HEK293 (cell line): ENCODE measurements at regions not wholly inside any gene's neighbourhood (a gene's known extent, or its start where the extent isn't known, plus 50 kb on each side); places are given as distances from the start of the nearest gene placed in this dataset.

Experiments used
- GLIS2 ChIP-seq: fragments of 450-650 bp; formaldehyde crosslinking; IDR thresholded peaks from 2 replicates; pipeline ENCODE4 v1.5.1; 2016; ENCODE audit warnings: missing biosample characterization, missing genetic modification characterization
- IKZF3 ChIP-seq: fragments of 450-650 bp; IDR thresholded peaks from 2 replicates; pipeline ENCODE4 v1.5.0; 2018; ENCODE audit warnings: missing biosample characterization, mild to moderate bottlenecking, missing genetic modification characterization, moderate library complexity
- SCRT2 ChIP-seq: fragments of 450-650 bp; formaldehyde crosslinking; IDR thresholded peaks from 2 replicates; pipeline ENCODE4 v1.5.1; 2016; ENCODE audit warnings: missing biosample characterization, missing genetic modification characterization
- SETDB1 ChIP-seq: IDR thresholded peaks from one replicate; pipeline ENCODE4 v1.6.1; 2017; ENCODE audit warnings: mild to moderate bottlenecking, low read length, moderate library complexity, mixed read lengths; ENCODE audit not compliant: insufficient read length
- SP3 ChIP-seq: fragments of 450-650 bp; formaldehyde crosslinking; IDR thresholded peaks from 2 replicates; pipeline ENCODE4 v1.5.1; 2016; ENCODE audit warnings: missing biosample characterization, missing genetic modification characterization
- ZFHX2 ChIP-seq: fragments of 450-650 bp; formaldehyde crosslinking; conservative IDR thresholded peaks from 2 replicates; pipeline ENCODE4 v1.5.1; 2016; ENCODE audit warnings: missing biosample characterization, missing genetic modification characterization
- ZIC2 ChIP-seq: fragments of 450-650 bp; formaldehyde crosslinking; IDR thresholded peaks from 2 replicates; pipeline ENCODE4 v1.5.1; 2016; ENCODE audit warnings: missing biosample characterization, missing genetic modification characterization
- ZNF10 ChIP-seq: fragments of 450-650 bp; formaldehyde crosslinking; IDR thresholded peaks from 2 replicates; pipeline ENCODE4 v1.5.1; 2017; ENCODE audit warnings: missing biosample characterization, missing genetic modification characterization
- ZNF112 ChIP-seq: fragments of 450-650 bp; formaldehyde crosslinking; IDR thresholded peaks from 2 replicates; pipeline ENCODE4 v1.5.0; 2017; ENCODE audit warnings: missing biosample characterization, missing genetic modification characterization
- ZNF138 ChIP-seq: fragments of 450-650 bp; formaldehyde crosslinking; IDR thresholded peaks from 2 replicates; pipeline ENCODE4 v1.5.1; 2016; ENCODE audit warnings: missing biosample characterization, missing genetic modification characterization, borderline replicate concordance
- ZNF184 ChIP-seq: fragments of 450-650 bp; IDR thresholded peaks from 2 replicates; pipeline ENCODE4 v1.5.1; 2018; ENCODE audit warnings: missing biosample characterization, mild to moderate bottlenecking, missing genetic modification characterization
- ZNF335 ChIP-seq: fragments of 450-650 bp; formaldehyde crosslinking; conservative IDR thresholded peaks from 2 replicates; pipeline ENCODE4 v1.5.1; 2016; ENCODE audit warnings: missing biosample characterization, missing genetic modification characterization
- ZNF548 ChIP-seq: fragments of 450-650 bp; formaldehyde crosslinking; IDR thresholded peaks from 2 replicates; pipeline ENCODE4 v1.5.1; 2016; ENCODE audit warnings: missing biosample characterization, missing genetic modification characterization
- ZNF555 ChIP-seq: fragments of 450-650 bp; formaldehyde crosslinking; conservative IDR thresholded peaks from 2 replicates; pipeline ENCODE4 v1.5.1; 2017; ENCODE audit warnings: missing biosample characterization, mild to moderate bottlenecking, missing genetic modification characterization, inconsistent platforms
- ZNF561 ChIP-seq: fragments of 450-650 bp; IDR thresholded peaks from 2 replicates; pipeline ENCODE4 v1.5.1; 2018; ENCODE audit warnings: missing biosample characterization, missing genetic modification characterization, borderline replicate concordance
- ZNF654 ChIP-seq: fragments of 450-650 bp; formaldehyde crosslinking; IDR thresholded peaks from 2 replicates; pipeline ENCODE4 v1.5.1; 2016; ENCODE audit warnings: low read depth, missing biosample characterization, missing genetic modification characterization
- ZNF660 ChIP-seq: fragments of 450-650 bp; IDR thresholded peaks from 2 replicates; pipeline ENCODE4 v1.5.1; 2018; ENCODE audit warnings: missing biosample characterization, mild to moderate bottlenecking, missing genetic modification characterization
- ZNF707 ChIP-seq: fragments of 450-650 bp; formaldehyde crosslinking; IDR thresholded peaks from 2 replicates; pipeline ENCODE4 v1.5.1; 2016; ENCODE audit warnings: missing biosample characterization, missing genetic modification characterization
- ZSCAN30 ChIP-seq: fragments of 450-650 bp; IDR thresholded peaks from 2 replicates; pipeline ENCODE4 v1.5.1; 2018; ENCODE audit warnings: missing biosample characterization, mild to moderate bottlenecking, missing genetic modification characterization, moderate library complexity
- TF ChIP-seq, protein P1 (sequence below): fragments of 450-650 bp; formaldehyde crosslinking; IDR thresholded peaks from 2 replicates; pipeline ENCODE4 v1.5.1; 2017; ENCODE audit warnings: missing biosample characterization, missing genetic modification characterization
- TF ChIP-seq, protein P2 (sequence below): fragments of 450-650 bp; formaldehyde crosslinking; IDR thresholded peaks from 2 replicates; pipeline ENCODE4 v1.5.1; 2017; ENCODE audit warnings: missing biosample characterization, missing genetic modification characterization
- TF ChIP-seq, protein P3 (sequence below): sonication (generic); formaldehyde crosslinking; IDR thresholded peaks from 2 replicates; pipeline ENCODE4 v1.8.1; 2022; ENCODE audit warnings: mild to moderate bottlenecking, moderate library complexity, missing genetic modification reagents
- TF ChIP-seq, protein P4 (sequence below): fragments of 450-650 bp; formaldehyde crosslinking; IDR thresholded peaks from 2 replicates; pipeline ENCODE4 v1.5.1; 2016; ENCODE audit warnings: missing biosample characterization, missing genetic modification characterization
- TF ChIP-seq, protein P5 (sequence below): fragments of 450-650 bp; formaldehyde crosslinking; IDR thresholded peaks from 2 replicates; pipeline ENCODE4 v1.5.1; 2016; ENCODE audit warnings: missing biosample characterization, missing genetic modification characterization, borderline replicate concordance
- TF ChIP-seq, protein P6 (sequence below): fragments of 450-650 bp; formaldehyde crosslinking; IDR thresholded peaks from 2 replicates; pipeline ENCODE4 v1.5.1; 2016; ENCODE audit warnings: missing biosample characterization, missing genetic modification characterization
- TF ChIP-seq, protein P7 (sequence below): fragments of 450-650 bp; formaldehyde crosslinking; IDR thresholded peaks from 2 replicates; pipeline ENCODE4 v1.5.1; 2016; ENCODE audit warnings: missing biosample characterization, missing genetic modification characterization, low read depth
- TF ChIP-seq, protein P8 (sequence below): fragments of 450-650 bp; formaldehyde crosslinking; IDR thresholded peaks from 2 replicates; pipeline ENCODE4 v1.5.1; 2016; ENCODE audit warnings: missing biosample characterization, missing genetic modification characterization

DNA sequence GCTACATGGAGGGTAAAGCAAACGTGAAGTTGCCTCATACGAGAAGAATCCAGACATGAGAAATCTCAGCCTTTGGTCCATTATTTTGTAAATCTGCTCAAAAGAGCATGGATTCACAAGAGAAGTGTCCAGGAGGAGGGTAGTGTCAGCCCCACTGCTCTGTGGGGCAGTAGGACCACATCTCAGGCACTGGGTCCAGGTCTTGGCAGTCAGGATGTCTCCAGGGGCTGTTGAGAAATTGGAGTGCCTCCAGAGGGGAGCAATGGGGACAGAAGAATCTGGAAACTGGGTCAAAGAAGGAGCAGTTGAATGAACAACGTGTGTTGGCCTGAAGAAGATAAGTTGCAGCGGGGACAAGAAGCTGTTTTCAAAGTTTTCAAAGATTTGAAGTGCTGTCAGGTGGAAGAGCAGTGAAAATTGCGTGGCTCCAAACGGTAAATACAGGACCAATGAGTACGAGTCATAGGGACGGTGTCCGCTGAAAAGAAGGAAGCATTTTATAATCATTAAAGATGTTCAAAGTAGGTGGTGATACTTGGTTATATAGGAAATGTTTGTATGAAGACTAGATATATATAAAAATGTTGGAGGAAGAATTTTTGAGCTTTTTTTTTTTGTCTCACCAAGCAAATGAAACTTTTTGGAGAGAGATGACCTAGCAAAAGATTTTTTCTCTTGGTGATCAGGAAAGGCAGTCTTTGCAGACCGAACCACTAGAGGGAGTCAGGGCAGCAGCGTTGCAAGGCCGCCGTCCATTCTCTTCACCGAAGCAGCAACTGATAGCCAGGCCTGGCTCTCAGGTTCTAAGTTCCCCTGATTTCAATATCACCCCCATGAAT, 57.1 kb upstream of the ZBED3 start (continued):
- TF ChIP-seq ZNF548 (tag by site-specific recombination) (no peak), ZIC2 (tag by site-specific recombination) (no peak), ZNF707 (tag by site-specific recombination) (no peak), SETDB1 (no peak), ZNF561 (no peak), ZNF138 (tag by site-specific recombination) (no peak), ZNF660 (tag by site-specific recombination) (peak; percentile 96), ZSCAN30 (tag by site-specific recombination) (peak; percentile 53; the same call in 1 of the 2 replicates), ZNF184 (no peak), SCRT2 (no peak), ZNF112 (tag by site-specific recombination) (no peak), ZFHX2 (tag by site-specific recombination) (no peak), GLIS2 (tag by site-specific recombination) (no peak), ZNF335 (no peak), ZNF654 (tag by site-specific recombination) (peak; percentile 77), SP3 (tag by site-specific recombination) (no peak), IKZF3 (tag by site-specific recombination) (no peak), ZNF555 (no peak), ZNF10 (tag by site-specific recombination) (peak; percentile 92)
- TF ChIP-seq, protein P1, sequence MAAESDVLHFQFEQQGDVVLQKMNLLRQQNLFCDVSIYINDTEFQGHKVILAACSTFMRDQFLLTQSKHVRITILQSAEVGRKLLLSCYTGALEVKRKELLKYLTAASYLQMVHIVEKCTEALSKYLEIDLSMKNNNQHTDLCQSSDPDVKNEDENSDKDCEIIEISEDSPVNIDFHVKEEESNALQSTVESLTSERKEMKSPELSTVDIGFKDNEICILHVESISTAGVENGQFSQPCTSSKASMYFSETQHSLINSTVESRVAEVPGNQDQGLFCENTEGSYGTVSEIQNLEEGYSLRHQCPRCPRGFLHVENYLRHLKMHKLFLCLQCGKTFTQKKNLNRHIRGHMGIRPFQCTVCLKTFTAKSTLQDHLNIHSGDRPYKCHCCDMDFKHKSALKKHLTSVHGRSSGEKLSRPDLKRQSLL (tag by site-specific recombination), result no peak
- TF ChIP-seq, protein P2, sequence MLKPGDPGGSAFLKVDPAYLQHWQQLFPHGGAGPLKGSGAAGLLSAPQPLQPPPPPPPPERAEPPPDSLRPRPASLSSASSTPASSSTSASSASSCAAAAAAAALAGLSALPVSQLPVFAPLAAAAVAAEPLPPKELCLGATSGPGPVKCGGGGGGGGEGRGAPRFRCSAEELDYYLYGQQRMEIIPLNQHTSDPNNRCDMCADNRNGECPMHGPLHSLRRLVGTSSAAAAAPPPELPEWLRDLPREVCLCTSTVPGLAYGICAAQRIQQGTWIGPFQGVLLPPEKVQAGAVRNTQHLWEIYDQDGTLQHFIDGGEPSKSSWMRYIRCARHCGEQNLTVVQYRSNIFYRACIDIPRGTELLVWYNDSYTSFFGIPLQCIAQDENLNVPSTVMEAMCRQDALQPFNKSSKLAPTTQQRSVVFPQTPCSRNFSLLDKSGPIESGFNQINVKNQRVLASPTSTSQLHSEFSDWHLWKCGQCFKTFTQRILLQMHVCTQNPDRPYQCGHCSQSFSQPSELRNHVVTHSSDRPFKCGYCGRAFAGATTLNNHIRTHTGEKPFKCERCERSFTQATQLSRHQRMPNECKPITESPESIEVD (tag by site-specific recombination), result no peak
- TF ChIP-seq, protein P3, sequence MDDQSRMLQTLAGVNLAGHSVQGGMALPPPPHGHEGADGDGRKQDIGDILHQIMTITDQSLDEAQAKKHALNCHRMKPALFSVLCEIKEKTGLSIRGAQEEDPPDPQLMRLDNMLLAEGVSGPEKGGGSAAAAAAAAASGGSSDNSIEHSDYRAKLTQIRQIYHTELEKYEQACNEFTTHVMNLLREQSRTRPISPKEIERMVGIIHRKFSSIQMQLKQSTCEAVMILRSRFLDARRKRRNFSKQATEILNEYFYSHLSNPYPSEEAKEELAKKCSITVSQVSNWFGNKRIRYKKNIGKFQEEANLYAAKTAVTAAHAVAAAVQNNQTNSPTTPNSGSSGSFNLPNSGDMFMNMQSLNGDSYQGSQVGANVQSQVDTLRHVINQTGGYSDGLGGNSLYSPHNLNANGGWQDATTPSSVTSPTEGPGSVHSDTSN, result no peak
- TF ChIP-seq, protein P4, sequence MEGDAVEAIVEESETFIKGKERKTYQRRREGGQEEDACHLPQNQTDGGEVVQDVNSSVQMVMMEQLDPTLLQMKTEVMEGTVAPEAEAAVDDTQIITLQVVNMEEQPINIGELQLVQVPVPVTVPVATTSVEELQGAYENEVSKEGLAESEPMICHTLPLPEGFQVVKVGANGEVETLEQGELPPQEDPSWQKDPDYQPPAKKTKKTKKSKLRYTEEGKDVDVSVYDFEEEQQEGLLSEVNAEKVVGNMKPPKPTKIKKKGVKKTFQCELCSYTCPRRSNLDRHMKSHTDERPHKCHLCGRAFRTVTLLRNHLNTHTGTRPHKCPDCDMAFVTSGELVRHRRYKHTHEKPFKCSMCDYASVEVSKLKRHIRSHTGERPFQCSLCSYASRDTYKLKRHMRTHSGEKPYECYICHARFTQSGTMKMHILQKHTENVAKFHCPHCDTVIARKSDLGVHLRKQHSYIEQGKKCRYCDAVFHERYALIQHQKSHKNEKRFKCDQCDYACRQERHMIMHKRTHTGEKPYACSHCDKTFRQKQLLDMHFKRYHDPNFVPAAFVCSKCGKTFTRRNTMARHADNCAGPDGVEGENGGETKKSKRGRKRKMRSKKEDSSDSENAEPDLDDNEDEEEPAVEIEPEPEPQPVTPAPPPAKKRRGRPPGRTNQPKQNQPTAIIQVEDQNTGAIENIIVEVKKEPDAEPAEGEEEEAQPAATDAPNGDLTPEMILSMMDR, result peak; percentile 42; the same call in 1 of the 2 replicates
- TF ChIP-seq, protein P5, sequence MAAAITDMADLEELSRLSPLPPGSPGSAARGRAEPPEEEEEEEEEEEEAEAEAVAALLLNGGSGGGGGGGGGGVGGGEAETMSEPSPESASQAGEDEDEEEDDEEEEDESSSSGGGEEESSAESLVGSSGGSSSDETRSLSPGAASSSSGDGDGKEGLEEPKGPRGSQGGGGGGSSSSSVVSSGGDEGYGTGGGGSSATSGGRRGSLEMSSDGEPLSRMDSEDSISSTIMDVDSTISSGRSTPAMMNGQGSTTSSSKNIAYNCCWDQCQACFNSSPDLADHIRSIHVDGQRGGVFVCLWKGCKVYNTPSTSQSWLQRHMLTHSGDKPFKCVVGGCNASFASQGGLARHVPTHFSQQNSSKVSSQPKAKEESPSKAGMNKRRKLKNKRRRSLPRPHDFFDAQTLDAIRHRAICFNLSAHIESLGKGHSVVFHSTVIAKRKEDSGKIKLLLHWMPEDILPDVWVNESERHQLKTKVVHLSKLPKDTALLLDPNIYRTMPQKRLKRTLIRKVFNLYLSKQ (tag by site-specific recombination), result no peak
- TF ChIP-seq, protein P6, sequence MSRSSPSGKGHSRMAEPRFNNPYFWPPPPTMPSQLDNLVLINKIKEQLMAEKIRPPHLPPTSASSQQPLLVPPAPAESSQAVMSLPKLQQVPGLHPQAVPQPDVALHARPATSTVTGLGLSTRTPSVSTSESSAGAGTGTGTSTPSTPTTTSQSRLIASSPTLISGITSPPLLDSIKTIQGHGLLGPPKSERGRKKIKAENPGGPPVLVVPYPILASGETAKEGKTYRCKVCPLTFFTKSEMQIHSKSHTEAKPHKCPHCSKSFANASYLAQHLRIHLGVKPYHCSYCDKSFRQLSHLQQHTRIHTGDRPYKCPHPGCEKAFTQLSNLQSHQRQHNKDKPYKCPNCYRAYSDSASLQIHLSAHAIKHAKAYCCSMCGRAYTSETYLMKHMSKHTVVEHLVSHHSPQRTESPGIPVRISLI, result no peak
- TF ChIP-seq, protein P7, sequence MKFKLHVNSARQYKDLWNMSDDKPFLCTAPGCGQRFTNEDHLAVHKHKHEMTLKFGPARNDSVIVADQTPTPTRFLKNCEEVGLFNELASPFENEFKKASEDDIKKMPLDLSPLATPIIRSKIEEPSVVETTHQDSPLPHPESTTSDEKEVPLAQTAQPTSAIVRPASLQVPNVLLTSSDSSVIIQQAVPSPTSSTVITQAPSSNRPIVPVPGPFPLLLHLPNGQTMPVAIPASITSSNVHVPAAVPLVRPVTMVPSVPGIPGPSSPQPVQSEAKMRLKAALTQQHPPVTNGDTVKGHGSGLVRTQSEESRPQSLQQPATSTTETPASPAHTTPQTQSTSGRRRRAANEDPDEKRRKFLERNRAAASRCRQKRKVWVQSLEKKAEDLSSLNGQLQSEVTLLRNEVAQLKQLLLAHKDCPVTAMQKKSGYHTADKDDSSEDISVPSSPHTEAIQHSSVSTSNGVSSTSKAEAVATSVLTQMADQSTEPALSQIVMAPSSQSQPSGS (tag by site-specific recombination), result no peak
- TF ChIP-seq, protein P8, sequence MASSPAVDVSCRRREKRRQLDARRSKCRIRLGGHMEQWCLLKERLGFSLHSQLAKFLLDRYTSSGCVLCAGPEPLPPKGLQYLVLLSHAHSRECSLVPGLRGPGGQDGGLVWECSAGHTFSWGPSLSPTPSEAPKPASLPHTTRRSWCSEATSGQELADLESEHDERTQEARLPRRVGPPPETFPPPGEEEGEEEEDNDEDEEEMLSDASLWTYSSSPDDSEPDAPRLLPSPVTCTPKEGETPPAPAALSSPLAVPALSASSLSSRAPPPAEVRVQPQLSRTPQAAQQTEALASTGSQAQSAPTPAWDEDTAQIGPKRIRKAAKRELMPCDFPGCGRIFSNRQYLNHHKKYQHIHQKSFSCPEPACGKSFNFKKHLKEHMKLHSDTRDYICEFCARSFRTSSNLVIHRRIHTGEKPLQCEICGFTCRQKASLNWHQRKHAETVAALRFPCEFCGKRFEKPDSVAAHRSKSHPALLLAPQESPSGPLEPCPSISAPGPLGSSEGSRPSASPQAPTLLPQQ, result no peak
